B cell (primary cell): ENCODE measurements at regions not wholly inside any gene's neighbourhood (a gene's known extent, or its start where the extent isn't known, plus 50 kb on each side); places are given as distances from the start of the nearest gene placed in this dataset.

Source experiments
- CTCF ChIP-seq: fragments of 200-600 bp; IDR thresholded peaks from one replicate; pipeline ENCODE4 v1.8.0; 2022; ENCODE audit warnings: antibody characterized with exemption, mild to moderate bottlenecking
- EZH2 ChIP-seq: IDR thresholded peaks from 2 replicates; pipeline ENCODE4 v1.6.1; 2012; ENCODE audit warnings: borderline replicate concordance, low read depth, mild to moderate bottlenecking, moderate library complexity, low read length; ENCODE audit not compliant: insufficient read depth, poor library complexity, severe bottlenecking

GRCh38 chr11:104803776-104804175 is 94.5 kb downstream of the CASP12 start:
- TF ChIP-seq CTCF (no peak), EZH2 (no peak)
